K562 (cell line): ENCODE measurements at regions not wholly inside any gene's neighbourhood (a gene's known extent, or its start where the extent isn't known, plus 50 kb on each side); places are given as distances from the start of the nearest gene placed in this dataset.
A peak's percentile ranks its signal among the peaks of the same experiment; 100 is the strongest.

ENCODE experiments used
- EP300 ChIP-seq: IDR thresholded peaks from 2 replicates; pipeline ENCODE4 v1.6.1; 2012; ENCODE audit warnings: low read length, improper control_type of control experiment
- NR2C1 ChIP-seq, 2 experiments: fragments of 450-650 bp; IDR thresholded peaks; 2 replicates each; pipeline ENCODE4 v1.6.1; 2017; ENCODE audit warnings: mild to moderate bottlenecking in 2 of 2, antibody characterized with exemption in 1 of 2, inconsistent platforms in 1 of 2, missing compliant biosample characterization in 1 of 2, missing genetic modification characterization in 1 of 2
- STAT5A ChIP-seq: IDR thresholded peaks from 2 replicates; pipeline ENCODE4 v1.6.1; 2012; ENCODE audit warnings: low read length, inconsistent platforms, borderline replicate concordance
- TAL1 ChIP-seq: fragments of 450-650 bp; IDR thresholded peaks from 2 replicates; pipeline ENCODE4 v1.6.1; 2016; ENCODE audit warnings: mild to moderate bottlenecking
- VEZF1 ChIP-seq: fragments of 200-800 bp; sonication (Bioruptor generic); IDR thresholded peaks from 2 replicates; pipeline ENCODE4 v1.6.1; 2017; ENCODE audit warnings: missing genetic modification characterization, missing compliant biosample characterization
- ZNF282 ChIP-seq: sonication (generic); formaldehyde crosslinking; IDR thresholded peaks from 2 replicates; pipeline ENCODE4 v1.8.1; 2023; ENCODE audit warnings: missing genetic modification reagents
- TF ChIP-seq, protein P1 (sequence below), 2 experiments: fragments of 450-650 bp; IDR thresholded peaks; 2 replicates each; pipeline ENCODE4 v1.6.1; 2016; ENCODE audit warnings: mild to moderate bottlenecking in 2 of 2, borderline replicate concordance in 1 of 2, low read depth in 1 of 2, moderate library complexity in 1 of 2
- TF ChIP-seq, protein P2 (sequence below), 2 experiments: IDR thresholded peaks in 1 of 2; conservative IDR thresholded peaks in 1 of 2; 2 replicates each; pipeline ENCODE4 v1.6.1; 2016; ENCODE audit warnings: low read depth in 2 of 2, mild to moderate bottlenecking in 1 of 2, missing compliant biosample characterization in 1 of 2, missing genetic modification characterization in 1 of 2, moderate library complexity in 1 of 2
- TF ChIP-seq, protein P3 (sequence below): fragments of 450-650 bp; IDR thresholded peaks from 2 replicates; pipeline ENCODE4 v1.6.1; 2018; ENCODE audit not compliant: partially characterized antibody

GRCh38 chr2:230658877-230659652 lies 53.6 kb upstream of the CAB39 start (continued):
- TF ChIP-seq, protein P1, sequence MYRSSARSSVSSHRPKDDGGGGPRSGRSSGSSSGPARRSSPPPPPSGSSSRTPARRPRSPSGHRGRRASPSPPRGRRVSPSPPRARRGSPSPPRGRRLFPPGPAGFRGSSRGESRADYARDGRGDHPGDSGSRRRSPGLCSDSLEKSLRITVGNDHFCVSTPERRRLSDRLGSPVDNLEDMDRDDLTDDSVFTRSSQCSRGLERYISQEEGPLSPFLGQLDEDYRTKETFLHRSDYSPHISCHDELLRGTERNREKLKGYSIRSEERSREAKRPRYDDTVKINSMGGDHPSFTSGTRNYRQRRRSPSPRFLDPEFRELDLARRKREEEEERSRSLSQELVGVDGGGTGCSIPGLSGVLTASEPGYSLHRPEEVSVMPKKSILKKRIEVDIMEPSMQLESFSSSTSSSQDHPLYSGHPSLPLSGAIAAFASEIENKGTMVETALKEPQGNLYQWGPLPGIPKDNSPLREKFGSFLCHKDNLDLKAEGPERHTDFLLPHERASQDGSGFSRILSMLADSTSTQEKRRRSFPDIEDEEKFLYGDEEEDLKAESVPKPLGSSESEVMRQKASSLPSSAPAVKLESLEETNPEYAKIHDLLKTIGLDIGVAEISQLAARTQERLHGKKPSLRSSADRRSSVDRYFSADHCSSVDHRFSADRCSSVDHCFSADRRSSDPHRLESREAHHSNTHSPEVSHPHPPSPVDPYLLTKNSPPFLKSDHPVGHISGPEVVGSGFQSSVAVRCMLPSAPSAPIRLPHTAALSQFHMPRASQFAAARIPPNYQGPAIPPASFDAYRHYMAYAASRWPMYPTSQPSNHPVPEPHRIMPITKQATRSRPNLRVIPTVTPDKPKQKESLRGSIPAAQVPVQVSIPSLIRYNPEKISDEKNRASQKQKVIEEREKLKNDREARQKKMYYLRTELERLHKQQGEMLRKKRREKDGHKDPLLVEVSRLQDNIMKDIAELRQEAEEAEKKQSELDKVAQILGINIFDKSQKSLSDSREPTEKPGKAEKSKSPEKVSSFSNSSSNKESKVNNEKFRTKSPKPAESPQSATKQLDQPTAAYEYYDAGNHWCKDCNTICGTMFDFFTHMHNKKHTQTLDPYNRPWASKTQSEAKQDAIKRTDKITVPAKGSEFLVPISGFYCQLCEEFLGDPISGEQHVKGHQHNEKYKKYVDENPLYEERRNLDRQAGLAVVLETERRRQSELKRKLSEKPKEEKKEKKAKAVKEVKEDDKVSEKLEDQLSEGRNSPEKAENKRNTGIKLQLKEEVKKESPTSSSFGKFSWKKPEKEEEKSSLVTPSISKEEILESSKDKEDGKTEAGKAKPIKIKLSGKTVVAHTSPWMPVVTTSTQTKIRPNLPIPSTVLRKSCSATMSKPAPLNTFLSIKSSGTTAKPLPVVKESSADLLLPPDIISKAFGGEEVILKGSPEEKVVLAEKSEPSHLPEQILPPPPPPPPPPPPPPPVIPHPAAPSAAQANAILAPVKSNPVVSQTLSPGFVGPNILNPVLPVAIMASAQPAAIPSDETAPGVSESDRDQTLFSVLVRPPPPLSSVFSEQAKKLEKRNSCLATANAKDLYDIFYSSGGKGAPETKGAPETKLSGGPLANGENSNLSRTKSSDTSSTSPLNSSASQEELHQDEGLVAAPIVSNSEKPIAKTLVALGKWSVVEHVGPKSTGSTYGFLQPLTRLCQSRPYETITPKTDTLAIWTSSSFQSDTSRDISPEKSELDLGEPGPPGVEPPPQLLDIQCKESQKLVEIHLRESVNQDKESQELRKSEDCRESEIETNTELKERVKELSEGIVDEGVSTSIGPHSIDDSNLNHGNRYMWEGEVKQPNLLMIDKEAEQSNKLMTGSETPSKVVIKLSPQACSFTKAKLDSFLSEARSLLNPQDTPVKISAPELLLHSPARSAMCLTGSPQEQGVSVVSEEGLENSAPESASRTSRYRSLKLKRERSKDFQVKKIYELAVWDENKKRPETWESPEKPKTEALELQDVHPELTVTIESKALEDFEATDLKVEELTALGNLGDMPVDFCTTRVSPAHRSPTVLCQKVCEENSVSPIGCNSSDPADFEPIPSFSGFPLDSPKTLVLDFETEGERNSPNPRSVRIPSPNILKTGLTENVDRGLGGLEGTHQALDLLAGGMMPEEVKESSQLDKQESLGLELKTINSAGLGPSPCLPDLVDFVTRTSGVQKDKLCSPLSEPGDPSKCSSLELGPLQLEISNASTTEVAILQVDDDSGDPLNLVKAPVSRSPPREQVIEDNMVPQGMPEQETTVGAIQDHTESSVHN (IDR thresholded peaks at IDR 0.05; ENCODE audit: borderline replicate concordance in 1 of 2, low read depth in 1 of 2): peak in 1 of 2 experiments; percentile 78; a peak in 1 of 4 replicates
- TF ChIP-seq, protein P2, sequence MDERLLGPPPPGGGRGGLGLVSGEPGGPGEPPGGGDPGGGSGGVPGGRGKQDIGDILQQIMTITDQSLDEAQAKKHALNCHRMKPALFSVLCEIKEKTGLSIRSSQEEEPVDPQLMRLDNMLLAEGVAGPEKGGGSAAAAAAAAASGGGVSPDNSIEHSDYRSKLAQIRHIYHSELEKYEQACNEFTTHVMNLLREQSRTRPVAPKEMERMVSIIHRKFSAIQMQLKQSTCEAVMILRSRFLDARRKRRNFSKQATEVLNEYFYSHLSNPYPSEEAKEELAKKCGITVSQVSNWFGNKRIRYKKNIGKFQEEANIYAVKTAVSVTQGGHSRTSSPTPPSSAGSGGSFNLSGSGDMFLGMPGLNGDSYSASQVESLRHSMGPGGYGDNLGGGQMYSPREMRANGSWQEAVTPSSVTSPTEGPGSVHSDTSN (CRISPR knock-in tag; IDR thresholded peaks at IDR 0.05; ENCODE audit: low read depth): no peak
- TF ChIP-seq, protein P2 (tag; conservative IDR thresholded peaks at IDR 0.05; ENCODE audit: low read depth): no peak
- TF ChIP-seq NR2C1 (IDR thresholded peaks at IDR 0.05) (no peak), NR2C1 (tag; IDR thresholded peaks at IDR 0.05) (no peak), ZNF282 (CRISPR knock-in tag) (no peak), STAT5A (peak; percentile 81), VEZF1 (CRISPR knock-in tag) (peak; percentile 81), TAL1 (peak; percentile 89), EP300 (peak; percentile 99)
- TF ChIP-seq, protein P3, sequence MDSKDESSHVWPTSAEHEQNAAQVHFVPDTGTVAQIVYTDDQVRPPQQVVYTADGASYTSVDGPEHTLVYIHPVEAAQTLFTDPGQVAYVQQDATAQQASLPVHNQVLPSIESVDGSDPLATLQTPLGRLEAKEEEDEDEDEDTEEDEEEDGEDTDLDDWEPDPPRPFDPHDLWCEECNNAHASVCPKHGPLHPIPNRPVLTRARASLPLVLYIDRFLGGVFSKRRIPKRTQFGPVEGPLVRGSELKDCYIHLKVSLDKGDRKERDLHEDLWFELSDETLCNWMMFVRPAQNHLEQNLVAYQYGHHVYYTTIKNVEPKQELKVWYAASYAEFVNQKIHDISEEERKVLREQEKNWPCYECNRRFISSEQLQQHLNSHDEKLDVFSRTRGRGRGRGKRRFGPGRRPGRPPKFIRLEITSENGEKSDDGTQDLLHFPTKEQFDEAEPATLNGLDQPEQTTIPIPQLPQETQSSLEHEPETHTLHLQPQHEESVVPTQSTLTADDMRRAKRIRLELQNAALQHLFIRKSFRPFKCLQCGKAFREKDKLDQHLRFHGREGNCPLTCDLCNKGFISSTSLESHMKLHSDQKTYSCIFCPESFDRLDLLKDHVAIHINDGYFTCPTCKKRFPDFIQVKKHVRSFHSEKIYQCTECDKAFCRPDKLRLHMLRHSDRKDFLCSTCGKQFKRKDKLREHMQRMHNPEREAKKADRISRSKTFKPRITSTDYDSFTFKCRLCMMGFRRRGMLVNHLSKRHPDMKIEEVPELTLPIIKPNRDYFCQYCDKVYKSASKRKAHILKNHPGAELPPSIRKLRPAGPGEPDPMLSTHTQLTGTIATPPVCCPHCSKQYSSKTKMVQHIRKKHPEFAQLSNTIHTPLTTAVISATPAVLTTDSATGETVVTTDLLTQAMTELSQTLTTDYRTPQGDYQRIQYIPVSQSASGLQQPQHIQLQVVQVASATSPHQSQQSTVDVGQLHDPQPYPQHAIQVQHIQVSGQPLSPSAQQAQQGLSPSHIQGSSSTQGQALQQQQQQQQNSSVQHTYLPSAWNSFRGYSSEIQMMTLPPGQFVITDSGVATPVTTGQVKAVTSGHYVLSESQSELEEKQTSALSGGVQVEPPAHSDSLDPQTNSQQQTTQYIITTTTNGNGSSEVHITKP: peak; percentile 50
